ENCODE measurements at regions not wholly inside any gene's neighbourhood (a gene's known extent, or its start where the extent isn't known, plus 50 kb on each side); places are given as distances from the start of the nearest gene placed in this dataset.

DNA sequence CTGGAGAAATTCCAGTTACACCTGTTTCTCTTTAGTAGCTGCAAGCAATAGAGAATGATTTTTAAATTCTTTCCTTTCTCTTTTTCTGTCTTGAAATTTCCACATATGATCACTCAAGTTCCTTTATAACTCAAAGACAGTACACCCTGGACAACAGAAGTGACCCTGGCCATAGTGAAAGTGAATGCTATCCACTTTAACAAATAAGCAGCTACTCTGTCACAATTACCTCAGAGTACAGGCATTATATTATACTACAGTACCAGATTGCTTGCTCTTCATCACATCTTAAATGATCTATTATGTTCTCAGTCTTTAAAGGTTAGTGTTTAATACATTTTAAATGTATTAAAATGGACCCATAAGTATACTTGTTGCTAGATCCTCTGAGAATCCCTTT, 136.2 kb downstream of the KLF12 start:
- DNase-seq = no peak

DNA sequence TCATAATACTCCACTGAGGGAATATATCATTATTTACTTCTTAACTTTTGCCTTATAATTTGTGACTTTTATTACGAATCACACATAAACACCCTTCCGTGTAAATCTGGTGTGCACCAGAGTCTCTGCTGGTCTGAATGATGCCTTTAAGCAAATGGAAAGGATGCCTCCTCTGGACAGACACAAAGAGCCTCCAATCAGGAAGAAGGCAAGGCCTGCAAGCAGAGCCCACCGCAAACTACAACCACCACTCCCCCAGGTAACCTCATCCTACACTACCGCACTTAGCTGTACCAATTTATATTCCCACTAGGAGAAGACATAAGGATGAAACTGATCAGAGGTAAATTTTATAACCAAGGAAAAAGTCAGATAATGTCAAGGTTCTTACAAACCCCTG, 137.6 kb downstream of the KLF12 start:
- DNase-seq = no peak

DNA sequence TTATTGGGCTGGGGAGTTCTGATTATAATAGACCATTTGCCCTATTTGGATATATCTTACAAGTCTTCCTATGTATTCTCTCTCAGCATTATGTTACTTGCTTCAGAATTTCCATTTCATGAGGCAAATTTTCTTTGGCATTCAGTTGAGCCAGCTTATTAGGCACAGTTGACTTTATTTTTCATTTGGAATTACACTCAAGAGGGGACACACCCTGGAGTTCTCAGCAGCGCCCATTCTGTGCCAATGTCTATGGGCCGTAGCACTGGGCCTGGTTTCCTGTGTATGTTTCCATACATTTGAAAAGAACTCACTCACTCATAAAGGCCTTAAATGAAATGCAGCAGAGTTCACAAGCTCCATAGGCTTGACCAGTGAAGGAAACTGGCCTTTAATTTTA, 138.5 kb downstream of the KLF12 start:
- peak; percentile 70 for DNase-seq

- DNase-seq = no peak
Measured at GRCh38 chr13:73993661-73994060, 140.5 kb downstream of the KLF12 start.

- DNase-seq = no peak
Measured at GRCh38 chr13:73991884-73992283, 142.3 kb downstream of the KLF12 start.

DNA sequence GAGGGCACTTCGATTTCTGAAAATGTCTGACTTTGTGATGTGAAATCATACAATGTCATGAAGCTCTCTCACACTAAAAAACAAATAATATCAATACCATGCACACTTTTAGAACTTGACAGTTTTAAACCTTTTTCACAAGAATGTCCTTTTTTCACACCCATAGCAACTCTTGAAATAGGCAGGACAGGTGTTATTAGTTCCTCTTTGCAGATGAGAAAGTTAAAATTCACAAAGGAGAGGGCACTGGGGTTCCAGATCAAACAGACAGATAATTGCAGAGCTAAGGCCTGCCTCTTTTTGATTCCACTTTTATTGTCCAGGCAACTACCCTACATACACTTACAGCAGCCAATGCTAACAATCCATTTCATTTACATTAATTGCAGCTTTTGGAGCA, 142.8 kb downstream of the KLF12 start:
- no peak for DNase-seq

- DNase-seq = no peak
Measured at GRCh38 chr13:73989244-73989843, 144.9 kb downstream of the KLF12 start.

- no peak for DNase-seq
Measured at GRCh38 chr13:73988461-73988860, 145.7 kb downstream of the KLF12 start.

DNA sequence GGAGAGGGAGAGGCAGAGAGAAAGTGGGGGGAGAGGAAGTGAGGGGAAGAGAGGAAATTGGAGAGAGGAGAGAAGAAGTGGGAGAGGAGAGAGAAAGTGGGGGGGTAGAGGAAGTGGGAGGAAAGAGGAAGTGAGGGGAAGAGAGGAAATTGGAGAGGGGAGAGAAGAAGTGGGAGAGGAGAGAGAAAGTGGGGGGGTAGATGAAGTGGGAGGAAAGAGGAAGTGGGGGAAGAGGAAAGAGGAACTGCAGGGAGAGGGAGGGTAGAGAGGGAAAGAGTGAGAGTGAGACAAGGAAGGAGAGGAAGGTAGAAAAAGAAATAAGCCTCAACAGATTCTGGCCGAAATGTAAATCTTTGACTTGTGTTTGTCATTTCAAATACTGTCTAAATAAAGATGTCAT, 146.6 kb downstream of the KLF12 start:
- no peak for DNase-seq

DNA sequence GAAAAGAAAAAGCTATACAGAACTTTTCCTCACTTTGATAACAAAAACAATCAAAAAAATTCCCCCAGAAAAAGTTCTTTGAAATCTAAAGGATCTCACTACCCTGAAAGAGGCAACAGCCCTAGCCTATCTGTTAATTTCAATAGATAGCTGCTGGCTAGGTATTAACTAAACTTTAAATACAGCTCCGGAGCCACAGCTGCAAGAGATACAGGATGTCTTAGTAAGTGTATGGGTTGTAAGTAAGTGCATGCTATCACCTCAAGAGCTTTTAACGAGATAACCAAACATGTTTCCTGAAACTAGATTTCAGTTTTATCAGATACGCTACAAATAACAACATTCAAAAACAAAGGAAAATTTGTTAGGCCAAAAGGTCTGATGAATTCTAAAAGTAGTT, 148.4 kb downstream of the KLF12 start:
- no peak for DNase-seq

DNA sequence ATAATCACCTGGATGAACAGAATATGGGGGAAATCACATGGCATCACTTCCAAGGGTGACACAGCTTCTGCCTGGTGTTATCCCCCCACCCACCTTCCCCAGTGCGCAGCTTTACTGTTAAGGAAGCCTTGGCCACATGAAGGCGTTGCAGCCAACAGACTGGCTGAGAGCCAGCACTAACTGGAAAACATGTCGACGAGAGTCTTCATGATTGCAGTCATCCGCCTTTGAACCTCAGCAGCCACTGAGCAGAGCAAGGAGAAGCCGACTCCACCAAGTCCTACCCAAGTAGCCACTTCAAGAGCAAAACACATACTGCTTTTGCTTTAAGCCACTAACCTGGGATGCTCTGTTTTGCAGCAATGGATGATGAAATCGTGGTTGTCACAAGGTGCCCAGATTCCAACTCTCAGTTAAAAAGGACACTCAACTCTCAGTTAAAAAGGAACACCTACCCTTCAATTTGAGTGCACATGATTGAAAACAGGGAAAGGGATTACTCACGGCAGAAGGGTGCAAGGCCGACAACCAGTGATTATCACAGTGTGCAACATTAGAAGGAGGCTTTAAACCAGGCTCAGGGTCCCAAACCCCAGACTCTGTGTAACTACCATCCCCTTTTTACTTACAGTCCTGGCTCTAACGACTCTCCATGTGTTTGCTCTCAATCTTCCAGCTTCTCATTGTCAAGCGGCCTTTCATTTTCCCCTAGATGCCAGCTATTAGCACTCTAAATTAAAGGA, 149.1 kb downstream of the KLF12 start:
- no peak for DNase-seq

DNA sequence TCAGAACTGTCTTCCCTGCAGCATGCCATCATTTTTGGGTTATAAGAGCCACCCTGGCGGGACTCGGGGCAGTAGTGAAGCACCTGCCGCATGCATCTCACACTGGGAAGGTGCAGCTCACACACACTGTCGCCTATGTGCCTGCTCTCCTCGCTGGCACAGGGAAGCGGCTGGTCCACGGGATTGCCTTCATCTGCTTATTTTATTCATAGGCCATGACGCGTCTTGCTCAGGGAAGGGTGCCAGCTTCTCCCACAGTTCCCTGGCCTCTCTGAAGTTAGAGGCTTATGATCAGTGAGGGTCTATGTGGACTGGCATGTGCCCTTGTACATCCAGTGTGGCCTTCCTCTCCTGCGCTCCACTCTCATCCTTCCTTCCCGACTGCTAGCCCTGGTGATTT, 150.0 kb downstream of the KLF12 start:
- DNase-seq = no peak

- DNase-seq = no peak
Measured at GRCh38 chr13:73983109-73983508, 151.1 kb downstream of the KLF12 start.

- DNase-seq = peak; percentile 57
Measured at GRCh38 chr13:73981595-73981994, 152.6 kb downstream of the KLF12 start.

- DNase-seq = no peak
Measured at GRCh38 chr13:73975767-73976166, 158.4 kb downstream of the KLF12 start.

GRCh38 chr13:73974051-73974450, 160.2 kb downstream of the KLF12 start:
- DNase-seq = no peak

DNA sequence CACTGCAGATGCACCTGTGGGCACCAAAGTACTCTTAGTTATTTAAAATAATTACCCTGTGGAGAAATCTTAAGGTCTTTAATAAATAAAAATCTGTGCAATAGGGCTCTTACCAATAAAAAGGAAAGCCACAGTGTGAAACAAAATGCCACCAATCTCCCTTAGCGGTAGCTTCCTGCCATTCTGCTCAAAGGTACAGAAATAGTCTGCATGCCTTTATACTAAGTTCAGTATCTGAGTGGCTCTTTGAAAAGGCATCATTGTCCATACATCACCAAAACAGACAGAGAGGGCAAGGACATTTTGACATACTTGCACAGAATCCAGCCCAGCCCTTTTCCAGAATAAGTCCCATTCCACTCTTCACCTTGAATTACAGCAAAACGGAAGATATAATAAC, 161.0 kb downstream of the KLF12 start:
- DNase-seq = no peak

DNA sequence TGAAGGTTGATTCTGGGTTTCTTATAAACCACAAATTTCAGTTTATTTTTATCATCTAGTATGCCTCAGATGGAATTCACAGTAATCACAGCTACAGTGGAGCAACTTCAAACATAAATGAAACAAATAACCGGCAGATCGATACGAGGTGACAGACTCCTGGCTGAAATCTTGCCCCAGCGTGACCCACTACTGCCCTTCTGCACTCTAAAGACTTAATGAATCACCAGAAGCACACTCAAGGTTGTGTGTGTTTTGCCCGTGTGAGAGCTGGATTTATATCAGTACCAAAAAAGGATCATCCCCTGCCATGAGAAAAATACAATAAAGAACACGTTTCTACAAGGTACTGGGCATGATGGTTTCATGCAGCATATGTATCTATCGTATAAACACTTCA, 161.7 kb downstream of the KLF12 start:
- DNase-seq = no peak

- no peak for DNase-seq
Measured at GRCh38 chr13:73971481-73971880, 162.7 kb downstream of the KLF12 start.

- DNase-seq = no peak
Measured at GRCh38 chr13:73970421-73971055, 163.7 kb downstream of the KLF12 start.

DNA sequence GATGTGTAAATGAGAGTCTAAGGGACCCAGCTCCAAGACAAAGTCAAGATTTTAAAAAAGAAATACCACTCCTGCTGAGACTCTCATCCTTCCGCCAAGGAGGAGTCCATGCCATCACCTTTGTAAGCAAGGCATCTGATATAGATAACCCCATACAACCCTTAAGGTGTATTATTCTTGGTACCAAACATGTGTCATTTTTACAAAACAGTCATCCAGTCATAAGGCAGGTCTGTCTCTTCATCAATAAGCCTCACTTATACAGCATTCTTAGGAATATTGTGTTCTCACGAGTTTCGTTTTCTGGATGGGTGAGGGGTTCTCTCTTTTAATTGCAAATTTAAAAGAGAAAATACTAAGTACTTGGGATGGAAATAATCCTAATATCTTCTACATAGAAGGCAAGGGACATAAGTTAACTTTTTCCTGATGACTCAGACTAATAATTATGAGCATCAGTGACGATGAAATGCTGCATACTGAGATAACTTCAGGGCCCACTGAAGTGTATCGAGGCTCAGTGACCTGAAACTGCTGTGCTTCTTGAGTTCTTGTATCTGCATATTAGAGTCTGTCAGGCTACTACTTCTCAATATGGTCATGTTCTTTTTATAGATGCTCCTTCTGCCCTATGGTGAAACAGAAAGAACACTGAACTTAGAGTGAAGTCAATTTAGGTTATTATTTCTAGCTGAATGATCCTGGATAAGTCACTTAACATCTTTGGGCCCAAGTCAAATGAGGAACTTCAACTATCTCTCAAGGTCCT, 166.6 kb downstream of the KLF12 start:
- DNase-seq = no peak

DNA sequence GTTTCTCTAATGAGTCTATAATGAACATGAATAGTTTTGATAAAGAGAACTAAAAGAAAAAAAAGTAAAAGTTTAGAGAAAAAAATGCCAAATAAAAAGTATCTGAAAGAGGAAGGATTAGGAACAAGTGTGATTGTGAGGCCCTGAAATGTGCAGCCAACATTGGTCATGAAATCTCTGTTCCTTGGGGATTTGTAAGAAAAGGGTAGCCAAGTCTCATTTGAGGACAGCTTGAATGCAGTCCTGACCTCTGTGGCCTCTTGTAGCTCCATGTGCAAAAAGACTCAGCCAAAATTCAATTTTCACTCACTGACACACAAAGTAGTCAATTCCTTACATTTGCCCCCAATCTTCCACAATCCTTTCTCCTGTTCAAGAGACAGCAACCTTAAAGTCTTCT, 167.9 kb downstream of the KLF12 start:
- DNase-seq = no peak

DNA sequence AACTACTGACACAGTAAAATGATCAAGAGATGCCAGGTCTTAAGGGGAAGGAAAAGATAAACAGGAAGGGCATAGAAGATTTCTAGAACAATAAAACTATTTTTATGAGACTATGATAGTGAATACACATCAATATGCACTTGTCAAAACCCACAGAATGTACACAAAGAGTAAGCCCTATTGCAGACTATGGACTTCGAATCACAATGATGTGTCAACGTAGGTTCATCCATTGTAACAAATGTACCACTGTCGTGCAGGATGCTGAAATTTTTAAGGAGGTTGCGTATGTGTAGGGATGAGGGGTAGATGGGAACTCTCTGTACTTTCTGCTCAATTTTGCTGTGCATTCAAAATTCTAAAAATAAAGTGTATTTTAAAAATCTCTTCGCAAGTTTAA, 171.9 kb downstream of the KLF12 start:
- DNase-seq = no peak

DNA sequence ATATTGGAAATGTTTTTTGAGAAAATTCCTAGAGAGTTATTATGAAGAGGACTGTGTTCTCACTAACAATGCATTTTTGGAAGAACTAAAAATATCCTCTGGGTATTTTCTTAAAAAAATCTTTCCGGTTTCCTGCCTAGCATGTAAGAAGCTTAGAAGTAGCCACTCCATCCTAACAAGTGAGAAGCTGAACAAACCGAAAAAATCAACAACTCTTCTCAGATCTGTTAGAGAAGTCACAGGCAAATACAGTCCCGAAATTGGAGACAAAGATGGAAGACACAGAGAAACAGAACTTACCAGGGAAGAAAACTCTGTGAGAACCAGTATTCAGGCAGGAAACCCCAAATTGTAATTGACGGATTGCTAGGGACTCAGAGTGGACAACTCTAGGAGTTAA, 173.0 kb downstream of the KLF12 start:
- no peak for DNase-seq
